Esophagus muscularis mucosa (tissue), 3 donors: ENCODE measurements at regions not wholly inside any gene's neighbourhood (a gene's known extent, or its start where the extent isn't known, plus 50 kb on each side); places are given as distances from the start of the nearest gene placed in this dataset.

Experiments used
- POLR2A ChIP-seq: fragments of 450-650 bp; IDR thresholded peaks from one replicate; pipeline ENCODE4 v1.6.1; 2017; ENCODE audit warnings: antibody characterized with exemption, moderate library complexity, mild to moderate bottlenecking, low read depth
- TF ChIP-seq, protein P1 (sequence below), 3 experiments: fragments of 200-600 bp in 2 of 3; fragments of 450-650 bp in 1 of 3; sonication (generic) in 2 of 3; IDR thresholded peaks; one replicate each; pipeline ENCODE4 v1.5.1; 2017 to 2019; ENCODE audit warnings: antibody characterized with exemption in 3 of 3, mild to moderate bottlenecking in 2 of 3, moderate library complexity in 1 of 3

DNA sequence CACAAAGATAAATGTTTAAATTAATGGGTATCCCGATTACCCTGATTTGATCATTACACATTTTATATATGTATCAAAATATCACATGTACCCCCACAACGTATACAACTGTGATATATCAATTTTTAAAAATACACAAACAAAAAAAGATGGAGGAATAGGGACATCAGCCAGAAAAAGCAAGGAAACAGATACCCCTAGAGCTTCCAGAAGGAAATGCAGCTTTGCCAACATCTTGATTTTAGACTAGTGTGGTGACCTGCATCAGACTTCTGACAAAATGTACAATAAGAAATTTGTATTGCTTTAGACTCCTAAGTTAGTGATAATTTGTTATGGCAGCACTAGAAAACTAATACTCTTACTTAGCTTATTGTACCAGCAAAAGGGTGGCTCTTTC is 483.8 kb downstream of the TUSC7 start:
- TF ChIP-seq, protein P1, sequence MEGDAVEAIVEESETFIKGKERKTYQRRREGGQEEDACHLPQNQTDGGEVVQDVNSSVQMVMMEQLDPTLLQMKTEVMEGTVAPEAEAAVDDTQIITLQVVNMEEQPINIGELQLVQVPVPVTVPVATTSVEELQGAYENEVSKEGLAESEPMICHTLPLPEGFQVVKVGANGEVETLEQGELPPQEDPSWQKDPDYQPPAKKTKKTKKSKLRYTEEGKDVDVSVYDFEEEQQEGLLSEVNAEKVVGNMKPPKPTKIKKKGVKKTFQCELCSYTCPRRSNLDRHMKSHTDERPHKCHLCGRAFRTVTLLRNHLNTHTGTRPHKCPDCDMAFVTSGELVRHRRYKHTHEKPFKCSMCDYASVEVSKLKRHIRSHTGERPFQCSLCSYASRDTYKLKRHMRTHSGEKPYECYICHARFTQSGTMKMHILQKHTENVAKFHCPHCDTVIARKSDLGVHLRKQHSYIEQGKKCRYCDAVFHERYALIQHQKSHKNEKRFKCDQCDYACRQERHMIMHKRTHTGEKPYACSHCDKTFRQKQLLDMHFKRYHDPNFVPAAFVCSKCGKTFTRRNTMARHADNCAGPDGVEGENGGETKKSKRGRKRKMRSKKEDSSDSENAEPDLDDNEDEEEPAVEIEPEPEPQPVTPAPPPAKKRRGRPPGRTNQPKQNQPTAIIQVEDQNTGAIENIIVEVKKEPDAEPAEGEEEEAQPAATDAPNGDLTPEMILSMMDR (IDR thresholded peaks at IDR 0.05) = no peak
- no peak for TF ChIP-seq POLR2A
